ENCODE measurements at regions not wholly inside any gene's neighbourhood (a gene's known extent, or its start where the extent isn't known, plus 50 kb on each side); places are given as distances from the start of the nearest gene placed in this dataset.

GRCh38 chr22:49601614-49602321, 225.9 kb downstream of the BRD1 start:
- no peak for TF ChIP-seq CTCF (IDR thresholded peaks at IDR 0.05; ENCODE audit: low read depth, low read length, missing control alignments)
- H3K4me3 ChIP-seq (ENCODE audit: low read depth, low read length) = no peak overlapping the region
- no peak for DNase-seq (ENCODE audit: low read depth)

GRCh38 chr22:49600891-49601431, 226.7 kb downstream of the BRD1 start:
- no peak for DNase-seq (ENCODE audit: low read depth)
- no peak for TF ChIP-seq CTCF (IDR thresholded peaks at IDR 0.05; ENCODE audit: low read depth, low read length, missing control alignments)
- no peak overlapping the region for H3K4me3 ChIP-seq (ENCODE audit: low read depth, low read length)

GRCh38 chr22:49600468-49600867, 227.2 kb downstream of the BRD1 start:
- TF ChIP-seq CTCF (IDR thresholded peaks at IDR 0.05; ENCODE audit: low read depth, low read length, missing control alignments) = no peak
- DNase-seq (ENCODE audit: low read depth) = no peak
- H3K4me3 ChIP-seq (ENCODE audit: low read depth, low read length) = no peak overlapping the region

GRCh38 chr22:49599691-49600455, 227.8 kb downstream of the BRD1 start:
- no peak overlapping the region for H3K4me3 ChIP-seq (ENCODE audit: low read depth, low read length)
- no peak for DNase-seq (ENCODE audit: low read depth)
- TF ChIP-seq CTCF (IDR thresholded peaks at IDR 0.05; ENCODE audit: low read depth, low read length, missing control alignments) = no peak

- no peak overlapping the region for H3K4me3 ChIP-seq (ENCODE audit: low read depth, low read length)
- no peak for DNase-seq (ENCODE audit: low read depth)
- no peak for TF ChIP-seq CTCF (IDR thresholded peaks at IDR 0.05; ENCODE audit: low read depth, low read length, missing control alignments)
Observed at GRCh38 chr22:49599039-49599438, 228.6 kb downstream of the BRD1 start.

- TF ChIP-seq CTCF (IDR thresholded peaks at IDR 0.05; ENCODE audit: low read depth, low read length, missing control alignments) = no peak
- H3K4me3 ChIP-seq (ENCODE audit: low read depth, low read length) = no peak overlapping the region
- DNase-seq (ENCODE audit: low read depth) = no peak
Observed at GRCh38 chr22:49598338-49598737, 229.3 kb downstream of the BRD1 start.
